Thoracic aorta (tissue), 2 donors: ENCODE measurements at regions not wholly inside any gene's neighbourhood (a gene's known extent, or its start where the extent isn't known, plus 50 kb on each side); places are given as distances from the start of the nearest gene placed in this dataset.

ENCODE experiments used
- ATAC-seq: fragments of 150-250 bp; one replicate; pipeline ENCODE4 v1.8.0; 2017; ENCODE audit warnings: low read depth; ENCODE audit not compliant: insufficient number of reproducible peaks, low FRiP score
- DNase-seq: peaks from one replicate; pipeline ENCODE4 v3.0.0-alpha.2; 2020; ENCODE audit warnings: low spot score
- H3K27ac ChIP-seq, 2 donors: fragments of 200-600 bp; sonication (generic); 1 replicate in 1 of 2; 2 replicates in 1 of 2; pipeline ENCODE4 v1.5.1; 2016; ENCODE audit warnings: mild to moderate bottlenecking in 2 of 2, moderate library complexity in 2 of 2
- H3K27me3 ChIP-seq: fragments of 200-600 bp; sonication (generic); replicated peaks from 2 replicates; pipeline ENCODE4 v1.6.0; 2016; ENCODE audit warnings: mild to moderate bottlenecking; ENCODE audit not compliant: insufficient read depth
- H3K36me3 ChIP-seq: fragments of 200-600 bp; sonication (generic); one replicate; pipeline ENCODE4 v1.5.1; 2016
- H3K4me1 ChIP-seq, 2 donors: fragments of 200-600 bp; sonication (generic); 1 replicate in 1 of 2; 2 replicates in 1 of 2; pipeline versions ENCODE4 v1.5.1 to v1.6.0; 2016; ENCODE audit warnings: low read depth in 2 of 2, mild to moderate bottlenecking in 1 of 2; ENCODE audit not compliant: control insufficient read depth in 1 of 2
- H3K4me3 ChIP-seq: fragments of 200-600 bp; sonication (generic); 2 replicates; pipeline ENCODE4 v1.5.1; 2016; ENCODE audit warnings: mild to moderate bottlenecking
- H3K9me3 ChIP-seq: fragments of 200-600 bp; sonication (generic); 2 replicates; pipeline ENCODE4 v1.5.1; 2016
- TF ChIP-seq, protein P1 (sequence below): fragments of 200-600 bp; sonication (generic); IDR thresholded peaks from one replicate; pipeline ENCODE4 v1.5.1; 2019; ENCODE audit warnings: antibody characterized with exemption

DNA sequence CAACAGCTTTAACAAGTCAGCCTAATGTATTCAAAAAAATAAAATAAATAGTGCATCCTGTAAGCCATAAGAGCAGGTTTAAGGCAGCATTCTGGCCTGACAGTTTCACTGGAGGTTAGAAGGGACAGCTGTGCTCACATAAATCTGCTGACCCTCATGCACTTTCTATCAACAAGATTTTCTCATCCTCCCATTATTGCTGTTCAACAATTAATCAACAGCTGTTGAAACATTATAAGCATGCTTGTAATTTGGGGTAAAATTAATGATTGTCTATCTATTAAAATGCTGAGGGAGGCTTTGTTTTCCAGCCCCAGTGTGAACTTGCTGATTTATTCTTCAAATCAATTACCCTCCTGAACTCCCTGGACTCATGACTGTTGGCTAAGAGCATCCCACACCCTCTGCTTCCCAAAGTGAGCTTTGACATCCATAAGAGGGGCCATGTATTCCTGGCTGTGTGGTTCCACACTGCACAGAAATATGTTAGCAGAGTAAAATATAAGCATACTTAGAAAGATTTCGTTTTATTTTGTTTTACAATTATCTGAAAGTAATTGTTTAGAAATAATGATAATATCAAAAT, 492.4 kb downstream of the EFNB2 start:
- TF ChIP-seq, protein P1, sequence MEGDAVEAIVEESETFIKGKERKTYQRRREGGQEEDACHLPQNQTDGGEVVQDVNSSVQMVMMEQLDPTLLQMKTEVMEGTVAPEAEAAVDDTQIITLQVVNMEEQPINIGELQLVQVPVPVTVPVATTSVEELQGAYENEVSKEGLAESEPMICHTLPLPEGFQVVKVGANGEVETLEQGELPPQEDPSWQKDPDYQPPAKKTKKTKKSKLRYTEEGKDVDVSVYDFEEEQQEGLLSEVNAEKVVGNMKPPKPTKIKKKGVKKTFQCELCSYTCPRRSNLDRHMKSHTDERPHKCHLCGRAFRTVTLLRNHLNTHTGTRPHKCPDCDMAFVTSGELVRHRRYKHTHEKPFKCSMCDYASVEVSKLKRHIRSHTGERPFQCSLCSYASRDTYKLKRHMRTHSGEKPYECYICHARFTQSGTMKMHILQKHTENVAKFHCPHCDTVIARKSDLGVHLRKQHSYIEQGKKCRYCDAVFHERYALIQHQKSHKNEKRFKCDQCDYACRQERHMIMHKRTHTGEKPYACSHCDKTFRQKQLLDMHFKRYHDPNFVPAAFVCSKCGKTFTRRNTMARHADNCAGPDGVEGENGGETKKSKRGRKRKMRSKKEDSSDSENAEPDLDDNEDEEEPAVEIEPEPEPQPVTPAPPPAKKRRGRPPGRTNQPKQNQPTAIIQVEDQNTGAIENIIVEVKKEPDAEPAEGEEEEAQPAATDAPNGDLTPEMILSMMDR, result no peak
- Histone ChIP-seq H3K27ac (no peak overlapping the region), H3K9me3 (no peaks in the 10 kb centered on the region), H3K27me3 (no peaks in the 10 kb centered on the region), H3K36me3 (no peaks in the 10 kb centered on the region), H3K4me1 (no peaks in the 10 kb centered on the region), H3K4me3 (no peak overlapping the region)
- no peak for ATAC-seq
- DNase-seq, result no peak

GRCh38 chr13:106041445-106041844, 494.0 kb downstream of the EFNB2 start:
- Histone ChIP-seq H3K4me1 (no peaks in the 10 kb centered on the region), H3K27me3 (no peaks in the 10 kb centered on the region), H3K36me3 (no peaks in the 10 kb centered on the region), H3K27ac (no peak overlapping the region), H3K9me3 (no peaks in the 10 kb centered on the region), H3K4me3 (no peak overlapping the region)
- DNase-seq, result no peak
- no peak for ATAC-seq
- TF ChIP-seq, protein P1, result no peak

DNA sequence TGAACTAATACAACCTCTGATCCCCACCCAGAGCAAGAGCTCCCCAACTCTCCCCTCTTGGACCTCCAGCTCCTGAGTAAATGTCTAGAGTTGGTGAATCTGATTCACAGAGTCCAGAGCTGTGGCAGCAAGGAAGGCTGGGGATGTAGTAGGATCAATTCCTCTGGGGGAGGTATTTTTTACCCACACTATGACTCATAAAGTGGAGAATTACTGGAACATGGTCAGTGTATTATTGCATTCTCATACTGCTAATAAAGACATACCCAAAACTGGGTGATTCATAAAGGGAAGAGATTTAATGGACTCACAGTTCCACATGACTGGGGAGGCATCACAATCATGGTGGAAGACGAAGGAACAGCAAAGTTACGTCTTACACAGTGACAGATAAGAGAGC, 496.7 kb downstream of the EFNB2 start:
- Histone ChIP-seq H3K27ac (no peak overlapping the region), H3K36me3 (no peaks in the 10 kb centered on the region), H3K9me3 (no peaks in the 10 kb centered on the region), H3K4me3 (no peak overlapping the region), H3K4me1 (no peaks in the 10 kb centered on the region), H3K27me3 (no peaks in the 10 kb centered on the region)
- ATAC-seq (no peak), DNase-seq (no peak)
- TF ChIP-seq, protein P1, result no peak

GRCh38 chr13:106036870-106037269, 498.6 kb downstream of the EFNB2 start:
- Histone ChIP-seq H3K27ac (no peak overlapping the region), H3K9me3 (no peaks in the 10 kb centered on the region), H3K4me1 (no peaks in the 10 kb centered on the region), H3K4me3 (no peak overlapping the region), H3K36me3 (no peaks in the 10 kb centered on the region), H3K27me3 (no peaks in the 10 kb centered on the region)
- TF ChIP-seq, protein P1, result no peak
- no peak for ATAC-seq
- no peak for DNase-seq

- H3K4me1 ChIP-seq, result no peaks in the 10 kb centered on the region
- no peaks in the 10 kb centered on the region for H3K27me3 ChIP-seq
- H3K27ac ChIP-seq, result no peak overlapping the region
- no peak overlapping the region for H3K4me3 ChIP-seq
- no peak for DNase-seq
- no peaks in the 10 kb centered on the region for H3K9me3 ChIP-seq
- TF ChIP-seq, protein P1, result no peak
- no peak for ATAC-seq
- H3K36me3 ChIP-seq, result no peaks in the 10 kb centered on the region
Measured at GRCh38 chr13:106034201-106034600, 501.3 kb downstream of the EFNB2 start.
